Ishikawa (cell line): ENCODE measurements at regions not wholly inside any gene's neighbourhood (a gene's known extent, or its start where the extent isn't known, plus 50 kb on each side); places are given as distances from the start of the nearest gene placed in this dataset.

Source experiments
- CEBPB ChIP-seq: IDR thresholded peaks from 2 replicates; pipeline ENCODE4 v1.6.1; 2012
- CREB1 ChIP-seq: IDR thresholded peaks from 2 replicates; pipeline ENCODE4 v1.6.1; 2012; ENCODE audit warnings: low read depth
- EP300 ChIP-seq: IDR thresholded peaks from 2 replicates; pipeline ENCODE4 v1.6.1; 2012; ENCODE audit warnings: borderline replicate concordance
- FOXM1 ChIP-seq: IDR thresholded peaks from 2 replicates; pipeline ENCODE4 v1.6.1; 2012; ENCODE audit warnings: low read depth, borderline replicate concordance
- MAX ChIP-seq: IDR thresholded peaks from 2 replicates; pipeline ENCODE4 v1.6.1; 2012
- NFIC ChIP-seq: IDR thresholded peaks from 2 replicates; pipeline ENCODE4 v1.6.1; 2012
- RAD21 ChIP-seq: IDR thresholded peaks from 2 replicates; pipeline ENCODE4 v1.6.1; 2012; ENCODE audit warnings: low read depth
- REST ChIP-seq: IDR thresholded peaks from 2 replicates; pipeline ENCODE4 v1.6.1; 2012; ENCODE audit warnings: low read depth, mild to moderate bottlenecking
- TAF1 ChIP-seq: IDR thresholded peaks from 2 replicates; pipeline ENCODE4 v1.6.1; 2012; ENCODE audit warnings: low read depth, mild to moderate bottlenecking
- TCF12 ChIP-seq: IDR thresholded peaks from 2 replicates; pipeline ENCODE4 v1.6.1; 2012; ENCODE audit warnings: low read depth
- TEAD4 ChIP-seq: IDR thresholded peaks from 2 replicates; pipeline ENCODE4 v1.6.1; 2012
- USF1 ChIP-seq: IDR thresholded peaks from 2 replicates; pipeline ENCODE4 v1.6.1; 2012
- YY1 ChIP-seq: IDR thresholded peaks from 2 replicates; pipeline ENCODE4 v1.6.1; 2012; ENCODE audit warnings: low read depth
- ZBTB7A ChIP-seq: IDR thresholded peaks from 2 replicates; pipeline ENCODE4 v1.6.1; 2012; ENCODE audit warnings: low read depth

- TF ChIP-seq MAX (no peak), USF1 (no peak), TAF1 (no peak), TCF12 (no peak), EP300 (no peak), REST (no peak), CREB1 (no peak), TEAD4 (no peak), YY1 (no peak), CEBPB (no peak), ZBTB7A (no peak), RAD21 (no peak), FOXM1 (no peak), NFIC (no peak)
These were observed 404.8 kb downstream of the NLGN4X start for GRCh38 chrX:5823903-5824302.
